Amniotic epithelial cell (primary cell): ENCODE measurements at regions not wholly inside any gene's neighbourhood (a gene's known extent, or its start where the extent isn't known, plus 50 kb on each side); places are given as distances from the start of the nearest gene placed in this dataset.

Experiments used
- DNase-seq: peaks from one replicate; pipeline ENCODE4 v3.0.0-alpha.2; 2010; ENCODE audit warnings: low read depth

- DNase-seq, result no peak
Observed at GRCh38 chr16:35642322-35642835, 2183.0 kb downstream of the TP53TG3F start.

- DNase-seq, result no peak
Observed at GRCh38 chr16:35651841-35652240, 2192.4 kb downstream of the TP53TG3F start.

DNA sequence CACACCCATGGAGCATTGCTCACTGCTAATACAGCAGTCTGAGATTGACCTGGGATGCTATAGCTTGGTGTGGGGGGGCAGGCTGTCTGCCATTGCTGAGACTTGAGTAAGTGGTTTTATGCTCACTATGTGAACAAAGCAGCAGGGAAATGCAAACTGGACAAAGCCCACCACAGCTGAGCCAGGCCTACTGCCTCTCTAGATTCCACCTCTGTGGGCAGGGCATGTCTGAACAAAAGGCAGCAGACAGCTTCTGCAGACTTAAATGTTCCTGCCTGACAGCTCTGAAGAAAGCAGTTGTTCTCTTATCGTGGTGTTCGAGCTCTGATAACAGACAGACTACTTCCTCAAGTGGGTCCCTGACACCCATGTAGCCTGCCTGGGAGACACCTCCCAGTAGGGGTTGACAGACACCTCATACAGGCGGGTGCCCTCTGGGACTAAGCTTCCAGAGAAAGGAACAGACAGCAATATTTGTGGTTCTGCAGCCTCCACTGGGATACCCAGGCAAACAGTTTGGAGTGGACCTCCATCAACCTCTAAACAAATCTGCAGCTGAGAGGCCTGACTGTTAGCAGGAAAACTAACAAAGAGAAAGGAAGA, 2204.8 kb downstream of the TP53TG3F start:
- no peak for DNase-seq

- DNase-seq, result no peak
Observed at GRCh38 chr16:35685085-35685484, 2225.7 kb downstream of the TP53TG3F start.

GRCh38 chr16:35686595-35686994, 2227.2 kb downstream of the TP53TG3F start:
- no peak for DNase-seq

GRCh38 chr16:35687071-35687470, 2227.7 kb downstream of the TP53TG3F start:
- no peak for DNase-seq

DNA sequence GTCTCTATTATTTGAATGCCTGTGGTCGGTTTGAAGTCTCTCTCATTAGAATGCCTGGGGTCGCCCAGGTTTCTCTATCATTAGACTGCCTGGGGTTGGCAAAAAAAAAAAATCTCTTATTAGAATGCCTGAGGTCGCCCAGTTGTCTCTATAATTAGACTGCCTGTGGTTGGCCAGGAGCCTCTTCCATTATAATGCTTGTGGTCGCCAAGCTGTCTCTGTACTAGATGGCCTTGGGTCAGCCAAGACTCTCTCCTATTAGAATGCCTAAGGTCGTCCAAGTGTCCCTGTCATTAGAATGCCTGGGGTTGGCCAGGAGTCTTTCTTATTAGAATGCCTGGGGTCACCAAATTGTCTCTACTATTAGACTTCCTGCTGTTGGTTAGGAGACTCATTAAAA, 2228.4 kb downstream of the TP53TG3F start:
- no peak for DNase-seq

DNA sequence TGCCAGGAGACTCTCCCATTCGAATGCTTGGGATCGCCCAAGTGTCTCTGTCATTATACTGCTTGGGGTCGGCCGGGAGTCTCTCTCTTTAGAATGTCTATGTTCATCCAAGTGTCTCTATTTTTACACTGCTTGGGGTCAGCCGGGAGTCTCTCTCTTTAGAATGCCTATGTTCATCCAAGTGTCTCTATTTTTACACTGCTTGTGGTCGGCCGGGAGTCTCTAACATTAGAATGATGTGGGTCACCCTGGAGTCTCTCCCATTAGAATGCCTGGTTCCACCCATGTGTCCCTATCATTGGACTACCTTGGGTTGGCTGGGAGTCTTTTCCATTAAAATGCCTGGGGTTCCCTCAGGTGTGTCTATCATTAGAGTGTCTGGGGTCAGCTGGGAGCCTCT, 2230.4 kb downstream of the TP53TG3F start:
- DNase-seq, result no peak

- DNase-seq, result no peak
Observed at GRCh38 chr16:35690413-35690812, 2231.0 kb downstream of the TP53TG3F start.

DNA sequence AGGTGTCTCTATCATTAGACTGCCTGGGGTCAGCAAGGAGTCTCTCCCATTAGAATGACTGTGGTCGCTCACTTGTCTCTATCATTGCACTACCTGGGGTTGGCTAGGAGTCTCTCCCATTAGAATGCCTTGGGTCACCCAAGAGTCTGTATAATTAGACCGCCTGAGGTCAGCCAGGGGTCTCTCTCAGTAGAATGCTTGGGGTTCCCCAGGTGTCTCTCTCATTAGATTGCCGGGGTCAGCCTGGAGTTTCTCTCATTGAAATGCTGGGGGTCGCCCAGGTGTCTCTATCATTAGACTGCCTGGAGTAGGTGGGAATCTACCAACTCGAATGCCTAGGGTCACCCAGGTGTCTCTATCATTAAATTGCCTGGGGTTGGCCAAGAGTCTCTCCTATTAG, 2231.6 kb downstream of the TP53TG3F start:
- no peak for DNase-seq

- DNase-seq, result no peak
Observed at GRCh38 chr16:35692824-35693223, 2233.4 kb downstream of the TP53TG3F start.

- DNase-seq, result no peak
Observed at GRCh38 chr16:35706901-35707300, 2247.5 kb downstream of the TP53TG3F start.

- no peak for DNase-seq
Observed at GRCh38 chr16:35711435-35711834, 2252.0 kb downstream of the TP53TG3F start.

DNA sequence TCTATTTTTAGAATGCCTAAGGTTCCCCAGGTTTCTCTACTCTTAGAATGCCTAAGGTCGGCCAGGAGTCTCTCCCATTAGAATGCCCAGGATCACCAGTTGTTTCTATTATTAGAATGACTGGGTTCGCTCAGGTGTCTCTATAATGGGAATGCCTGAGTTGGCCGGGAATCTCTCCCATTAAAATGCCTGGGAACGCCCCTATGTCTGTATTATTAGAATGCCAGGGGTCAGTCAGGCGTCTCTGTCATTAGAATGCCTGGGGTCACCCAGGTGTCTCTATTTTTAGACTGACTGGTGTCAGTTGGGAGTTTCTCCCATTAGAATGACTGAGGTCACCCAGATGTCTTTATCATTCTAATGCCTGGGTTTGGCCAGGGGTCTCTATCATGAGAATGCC, 2252.5 kb downstream of the TP53TG3F start:
- no peak for DNase-seq

GRCh38 chr16:35713762-35714650, 2254.6 kb downstream of the TP53TG3F start:
- no peak for DNase-seq

GRCh38 chr16:35714665-35715064, 2255.3 kb downstream of the TP53TG3F start:
- DNase-seq, result no peak

GRCh38 chr16:35724551-35724950, 2265.1 kb downstream of the TP53TG3F start:
- no peak for DNase-seq

- no peak for DNase-seq
Observed at GRCh38 chr16:35725949-35726348, 2266.5 kb downstream of the TP53TG3F start.

- no peak for DNase-seq
Observed at GRCh38 chr16:35730251-35730650, 2270.8 kb downstream of the TP53TG3F start.

GRCh38 chr16:35731341-35732040, 2272.1 kb downstream of the TP53TG3F start:
- no peak for DNase-seq

DNA sequence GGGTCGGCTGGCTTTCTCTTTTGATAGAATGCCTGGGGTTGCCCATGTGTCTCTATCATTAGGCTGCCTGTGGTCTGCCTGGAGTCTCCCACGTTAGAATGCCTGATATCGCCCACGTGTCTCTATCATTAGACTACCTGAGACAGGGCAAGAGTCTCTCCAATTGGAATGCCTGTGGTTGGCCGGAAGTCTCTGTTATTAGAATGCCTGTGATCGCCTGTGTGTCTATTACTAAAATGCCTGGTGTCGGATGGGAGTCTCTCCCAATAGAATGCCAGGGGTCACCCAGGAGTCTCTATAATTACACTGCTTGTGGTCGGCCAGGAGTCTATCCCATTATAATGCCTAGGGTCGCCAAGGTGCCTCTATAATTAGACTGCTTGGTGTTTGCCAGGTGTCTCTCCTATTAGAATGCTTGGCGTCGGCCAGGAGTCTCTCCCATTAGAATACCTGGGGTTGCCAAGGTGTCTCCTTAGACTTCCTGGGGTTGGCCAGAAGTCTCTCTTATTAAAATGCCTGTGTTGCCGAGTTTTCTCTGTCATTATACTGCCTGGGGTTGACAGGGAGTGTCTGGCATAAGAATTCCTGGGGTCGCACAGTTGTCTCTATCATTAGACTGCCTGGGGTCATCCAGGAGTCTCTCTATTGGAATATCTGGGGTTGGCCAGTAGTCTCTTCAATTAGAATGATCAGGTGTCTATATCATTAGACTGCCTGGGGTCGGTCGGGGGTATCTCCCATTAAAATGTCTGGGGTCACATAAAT, 2272.8 kb downstream of the TP53TG3F start:
- DNase-seq, result no peak
